WTC11 (cell line): ENCODE measurements at regions not wholly inside any gene's neighbourhood (a gene's known extent, or its start where the extent isn't known, plus 50 kb on each side); places are given as distances from the start of the nearest gene placed in this dataset.
A peak's percentile ranks its signal among the peaks of the same experiment; 100 is the strongest.

Source experiments
- ATAC-seq: fragments of 200-7000 bp; cut with Tn5 transposase; 2 replicates; pipeline ENCODE4 v1.10.0; 2021; ENCODE audit warnings: mild to moderate bottlenecking, moderate library complexity
- CTCF ChIA-PET: fragments of 300-600 bp; sonication (Branson Sonifier 250); formaldehyde crosslinking; loops from one replicate; lab custom pipeline; 2021; ENCODE audit warnings: antibody characterized with exemption; lab: Charles Lee
- POLR2A ChIA-PET: fragments of 350-600 bp; sonication (Branson Sonifier 250); formaldehyde crosslinking; loops from one replicate; lab custom pipeline; 2021; ENCODE audit warnings: antibody characterized with exemption; lab: Charles Lee
- DNase-seq: peaks from one replicate; pipeline ENCODE4 v3.0.0; 2021; ENCODE audit warnings: low spot score
- H3K27ac Mint-ChIP-seq: 2 replicates; pipeline ENCODE4 v1.8.0; 2021; ENCODE audit warnings: mixed read lengths
- H3K27me3 Mint-ChIP-seq: 2 replicates; pipeline ENCODE4 v1.8.0; 2021; ENCODE audit warnings: low read depth, mild to moderate bottlenecking, moderate library complexity, mixed read lengths
- H3K36me3 Mint-ChIP-seq: 2 replicates; pipeline ENCODE4 v1.8.0; 2021; ENCODE audit warnings: mixed read lengths
- H3K4me1 Mint-ChIP-seq: 2 replicates; pipeline ENCODE4 v1.8.0; 2022; ENCODE audit warnings: mixed read lengths
- H3K4me3 Mint-ChIP-seq: 2 replicates; pipeline ENCODE4 v1.8.0; 2021; ENCODE audit warnings: mild to moderate bottlenecking, moderate library complexity, mixed read lengths
- H3K9me3 Mint-ChIP-seq: 2 replicates; pipeline ENCODE4 v1.8.0; 2021; ENCODE audit warnings: mixed read lengths
- CBFB ChIP-seq: sonication (generic); formaldehyde crosslinking; IDR thresholded peaks from 2 replicates; pipeline ENCODE4 v1.8.1; 2022; ENCODE audit warnings: mild to moderate bottlenecking, low read depth, missing genetic modification reagents
- FOXJ3 ChIP-seq: sonication (generic); formaldehyde crosslinking; IDR thresholded peaks from 2 replicates; pipeline ENCODE4 v1.9.0; 2021; ENCODE audit warnings: missing genetic modification reagents, mild to moderate bottlenecking, borderline replicate concordance
- GRHL2 ChIP-seq: fragments of 250-450 bp; sonication (Bioruptor Pico); IDR thresholded peaks from 2 replicates; pipeline ENCODE4 v1.8.0; 2022; ENCODE audit warnings: mild to moderate bottlenecking, moderate library complexity; ENCODE audit not compliant: insufficient replicate concordance, severe bottlenecking
- HMGXB4 ChIP-seq: sonication (generic); formaldehyde crosslinking; IDR thresholded peaks from 2 replicates; pipeline ENCODE4 v1.8.1; 2023; ENCODE audit warnings: mild to moderate bottlenecking, moderate library complexity, missing genetic modification reagents
- IRF2 ChIP-seq: sonication (generic); formaldehyde crosslinking; IDR thresholded peaks from 2 replicates; pipeline ENCODE4 v1.8.0; 2022; ENCODE audit warnings: low read depth, missing genetic modification reagents, borderline replicate concordance
- JAZF1 ChIP-seq: fragments of 250-450 bp; sonication (Bioruptor Pico); IDR thresholded peaks from 2 replicates; pipeline ENCODE4 v1.9.0; 2021; ENCODE audit warnings: moderate library complexity, mild to moderate bottlenecking, inconsistent platforms
- JUN ChIP-seq: sonication (generic); formaldehyde crosslinking; IDR thresholded peaks from 2 replicates; pipeline ENCODE4 v1.8.0; 2023; ENCODE audit warnings: mild to moderate bottlenecking, missing genetic modification reagents
- MYBL2 ChIP-seq: sonication (generic); formaldehyde crosslinking; IDR thresholded peaks from 2 replicates; pipeline ENCODE4 v1.8.1; 2023; ENCODE audit warnings: mild to moderate bottlenecking, moderate library complexity, missing genetic modification reagents
- NFE2L1 ChIP-seq: sonication (generic); formaldehyde crosslinking; IDR thresholded peaks from 2 replicates; pipeline ENCODE4 v1.8.1; 2023; ENCODE audit warnings: missing genetic modification reagents
- SMAD3 ChIP-seq: sonication (generic); formaldehyde crosslinking; IDR thresholded peaks from 2 replicates; pipeline ENCODE4 v1.8.0; 2022; ENCODE audit warnings: missing genetic modification reagents, mild to moderate bottlenecking, borderline replicate concordance
- SMAD4 ChIP-seq: sonication (generic); formaldehyde crosslinking; IDR thresholded peaks from 2 replicates; pipeline ENCODE4 v1.8.0; 2022; ENCODE audit warnings: mild to moderate bottlenecking, missing genetic modification reagents
- SOX15 ChIP-seq: fragments of 250-450 bp; sonication (Bioruptor Pico); IDR thresholded peaks from 2 replicates; pipeline ENCODE4 v1.9.0; 2021; ENCODE audit warnings: mild to moderate bottlenecking
- SP1 ChIP-seq: sonication (generic); formaldehyde crosslinking; conservative IDR thresholded peaks from 2 replicates; pipeline ENCODE4 v1.8.1; 2022; ENCODE audit warnings: missing genetic modification reagents
- STAT6 ChIP-seq: sonication (generic); formaldehyde crosslinking; conservative IDR thresholded peaks from 2 replicates; pipeline ENCODE4 v1.8.1; 2023; ENCODE audit warnings: mild to moderate bottlenecking, low read depth, missing genetic modification reagents, moderate library complexity
- TEAD4 ChIP-seq: sonication (generic); formaldehyde crosslinking; IDR thresholded peaks from 2 replicates; pipeline ENCODE4 v1.8.0; 2022; ENCODE audit warnings: mild to moderate bottlenecking, missing genetic modification reagents
- ZMAT4 ChIP-seq: fragments of 250-450 bp; sonication (Bioruptor Pico); IDR thresholded peaks from 2 replicates; pipeline ENCODE4 v1.9.0; 2021; ENCODE audit warnings: mild to moderate bottlenecking
- ZNF138 ChIP-seq: sonication (generic); formaldehyde crosslinking; conservative IDR thresholded peaks from 2 replicates; pipeline ENCODE4 v1.8.1; 2022; ENCODE audit warnings: mild to moderate bottlenecking, moderate library complexity, missing genetic modification reagents
- ZNF219 ChIP-seq: sonication (generic); formaldehyde crosslinking; IDR thresholded peaks from 2 replicates; pipeline ENCODE4 v1.8.0; 2023; ENCODE audit warnings: missing genetic modification reagents, mild to moderate bottlenecking, borderline replicate concordance
- ZNF281 ChIP-seq: sonication (generic); formaldehyde crosslinking; IDR thresholded peaks from 2 replicates; pipeline ENCODE4 v1.8.0; 2023; ENCODE audit warnings: mild to moderate bottlenecking, missing genetic modification reagents
- ZNF423 ChIP-seq: fragments of 250-450 bp; sonication (Bioruptor Pico); IDR thresholded peaks from 2 replicates; pipeline ENCODE4 v2.1.2; 2022; ENCODE audit warnings: mild to moderate bottlenecking, moderate library complexity
- ZNF425 ChIP-seq: fragments of 250-450 bp; sonication (Bioruptor Pico); conservative IDR thresholded peaks from 2 replicates; pipeline ENCODE4 v1.9.0; 2021; ENCODE audit warnings: mild to moderate bottlenecking
- ZNF512 ChIP-seq: sonication (generic); formaldehyde crosslinking; IDR thresholded peaks from 2 replicates; pipeline ENCODE4 v1.8.1; 2022; ENCODE audit warnings: missing genetic modification reagents, borderline replicate concordance

- H3K36me3 Mint-ChIP-seq, result no peaks in the 10 kb centered on the region
- TF ChIP-seq NFE2L1, result no peak
- no peak for TF ChIP-seq SMAD4
- TF ChIP-seq SOX15, result no peak
- no peak for TF ChIP-seq ZNF138 (CRISPR knock-in tag)
- TF ChIP-seq IRF2 (CRISPR knock-in tag), result no peak
- no peak for TF ChIP-seq ZNF281 (CRISPR knock-in tag)
- TF ChIP-seq HMGXB4 (CRISPR knock-in tag), result no peak
- TF ChIP-seq JAZF1 (CRISPR knock-in tag), result no peak
- TF ChIP-seq CBFB (CRISPR knock-in tag), result no peak
- TF ChIP-seq GRHL2 (CRISPR knock-in tag), result no peak
- TF ChIP-seq MYBL2 (CRISPR knock-in tag), result no peak
- TF ChIP-seq SP1, result no peak
- no peak for TF ChIP-seq ZNF423 (CRISPR knock-in tag)
- TF ChIP-seq STAT6 (CRISPR knock-in tag), result no peak
- TF ChIP-seq JUN (CRISPR knock-in tag), result no peak
- no peak for TF ChIP-seq ZNF219 (CRISPR knock-in tag)
- no peak for TF ChIP-seq TEAD4 (CRISPR knock-in tag)
- TF ChIP-seq, all 79 proteins: peak for 0
- peak; percentile 80 for ATAC-seq
- no peaks in the 10 kb centered on the region for H3K9me3 Mint-ChIP-seq
- H3K4me1 Mint-ChIP-seq, result no peaks in the 10 kb centered on the region
- no peak for DNase-seq
- H3K4me3 Mint-ChIP-seq, result no peak overlapping the region
- CTCF ChIA-PET, result interaction anchor here (0.6 to 2.3 kb wide), 2 partner anchors 17 to 233 kb away, joined by 3 to 5 read pairs; no protein-coding TSS in a partner anchor
- POLR2A ChIA-PET, result no interaction called here
- H3K27me3 Mint-ChIP-seq, result no peaks in the 10 kb centered on the region
- H3K27ac Mint-ChIP-seq, result no peak overlapping the region
These were observed 162.2 kb downstream of the TFEC start for GRCh38 chr7:115868369-115868768.

- DNase-seq, result no peak
- Mint-ChIP-seq H3K4me1 (no peaks in the 10 kb centered on the region), H3K9me3 (no peaks in the 10 kb centered on the region), H3K36me3 (no peaks in the 10 kb centered on the region), H3K27me3 (no peaks in the 10 kb centered on the region), H3K27ac (no peak overlapping the region), H3K4me3 (no peak overlapping the region)
- no peak for ATAC-seq
- POLR2A ChIA-PET, result no interaction called here
- CTCF ChIA-PET, result no interaction called here
- TF ChIP-seq FOXJ3 (no peak), ZNF423 (CRISPR knock-in tag) (no peak), ZNF512 (no peak), IRF2 (CRISPR knock-in tag) (no peak), SMAD3 (CRISPR knock-in tag) (no peak), ZNF425 (CRISPR knock-in tag) (no peak), TEAD4 (CRISPR knock-in tag) (no peak), ZMAT4 (no peak)
These were observed 166.5 kb downstream of the TFEC start for GRCh38 chr7:115864082-115864481.
